GM23338 (cell line): ENCODE measurements at regions not wholly inside any gene's neighbourhood (a gene's known extent, or its start where the extent isn't known, plus 50 kb on each side); places are given as distances from the start of the nearest gene placed in this dataset.

Experiments
- ATAC-seq: fragments of 200-7000 bp; cut with Tn5 transposase; 3 replicates; pipeline ENCODE4 v1.9.1; 2020
- DNase-seq: peaks from one replicate; pipeline ENCODE4 v3.0.0-alpha.2; 2015; ENCODE audit warnings: low spot score
- H2AFZ ChIP-seq: fragments of 200-600 bp; sonication (generic); 2 replicates; pipeline ENCODE4 v1.8.0; 2016; ENCODE audit warnings: antibody characterized with exemption, mild to moderate bottlenecking, moderate library complexity
- H3F3A ChIP-seq: fragments of 200-600 bp; sonication (generic); replicated peaks from 2 replicates; pipeline ENCODE4 v1.8.0; 2017; ENCODE audit warnings: antibody characterized with exemption, mixed run types, low read depth
- H3K27ac ChIP-seq: fragments of 200-600 bp; sonication (generic); 2 replicates; pipeline ENCODE4 v1.6.1; 2016; ENCODE audit warnings: low read depth
- H3K27me3 ChIP-seq: fragments of 200-600 bp; sonication (generic); 2 replicates; pipeline ENCODE4 v1.8.0; 2016; ENCODE audit warnings: mild to moderate bottlenecking, mixed run types, moderate library complexity; ENCODE audit not compliant: insufficient read depth
- H3K36me3 ChIP-seq: fragments of 200-600 bp; sonication (generic); 2 replicates; pipeline ENCODE4 v1.8.0; 2016; ENCODE audit warnings: mild to moderate bottlenecking; ENCODE audit not compliant: insufficient read depth
- H3K4me1 ChIP-seq: fragments of 200-600 bp; sonication (generic); 2 replicates; pipeline ENCODE4 v1.8.0; 2016; ENCODE audit warnings: mild to moderate bottlenecking, moderate library complexity; ENCODE audit not compliant: insufficient read depth
- H3K4me2 ChIP-seq: fragments of 200-600 bp; sonication (generic); 2 replicates; pipeline ENCODE4 v1.7.1; 2017; ENCODE audit warnings: mixed run types
- H3K4me3 ChIP-seq: fragments of 200-600 bp; sonication (generic); 2 replicates; pipeline ENCODE4 v1.6.1; 2016; ENCODE audit warnings: mixed run types
- H3K79me2 ChIP-seq: fragments of 200-600 bp; sonication (generic); replicated peaks from 2 replicates; pipeline ENCODE4 v1.8.0; 2017; ENCODE audit warnings: mild to moderate bottlenecking; ENCODE audit not compliant: insufficient read depth
- H3K9me2 ChIP-seq: fragments of 200-600 bp; sonication (generic); 2 replicates; pipeline ENCODE4 v1.8.0; 2017; ENCODE audit not compliant: insufficient read depth
- H4K20me1 ChIP-seq: fragments of 200-600 bp; sonication (generic); replicated peaks from 2 replicates; pipeline ENCODE4 v1.8.0; 2017; ENCODE audit warnings: mild to moderate bottlenecking; ENCODE audit not compliant: insufficient read depth
- H3K27ac Mint-ChIP-seq: 2 replicates; pipeline ENCODE4 v1.8.0; 2020; ENCODE audit warnings: inconsistent platforms, mild to moderate bottlenecking, moderate library complexity, mixed read lengths
- H3K27me3 Mint-ChIP-seq: 3 replicates; pipeline ENCODE4 v1.8.0; 2022; ENCODE audit warnings: low read depth, mild to moderate bottlenecking, moderate library complexity, mixed read lengths, inconsistent platforms; ENCODE audit not compliant: insufficient read depth, poor library complexity
- H3K36me3 Mint-ChIP-seq: 3 replicates; pipeline ENCODE4 v1.8.0; 2021; ENCODE audit warnings: low read depth, mild to moderate bottlenecking, inconsistent platforms, moderate library complexity, mixed read lengths
- H3K4me1 Mint-ChIP-seq: 3 replicates; pipeline ENCODE4 v1.8.0; 2020; ENCODE audit warnings: mild to moderate bottlenecking, inconsistent platforms, mixed read lengths
- H3K4me3 Mint-ChIP-seq: 3 replicates; pipeline ENCODE4 v1.8.0; 2021; ENCODE audit warnings: moderate library complexity, mild to moderate bottlenecking, inconsistent platforms, mixed read lengths
- H3K9me3 Mint-ChIP-seq: 3 replicates; pipeline ENCODE4 v1.8.0; 2020; ENCODE audit warnings: moderate library complexity, mild to moderate bottlenecking, inconsistent platforms, mixed read lengths
- JUNB ChIP-seq: IDR thresholded peaks from one replicate; pipeline ENCODE4 v1.6.1; 2016; ENCODE audit warnings: antibody characterized with exemption; ENCODE audit not compliant: unreplicated experiment
- STAT1 ChIP-seq: IDR thresholded peaks from one replicate; pipeline ENCODE4 v1.6.1; 2016; ENCODE audit warnings: antibody characterized with exemption; ENCODE audit not compliant: unreplicated experiment
- ZNF331 ChIP-seq: fragments of 250-450 bp; sonication (Bioruptor Pico); IDR thresholded peaks from 2 replicates; pipeline ENCODE4 v1.5.0; 2020; ENCODE audit warnings: low read depth, mild to moderate bottlenecking, moderate library complexity
- TF ChIP-seq, protein P1 (sequence below): fragments of 250-450 bp; sonication (Bioruptor Pico); IDR thresholded peaks from 2 replicates; pipeline ENCODE4 v1.5.0; 2020; ENCODE audit warnings: mild to moderate bottlenecking, moderate library complexity
- TF ChIP-seq, protein P2 (sequence below): IDR thresholded peaks from 2 replicates; pipeline ENCODE4 v1.6.1; 2016; ENCODE audit warnings: antibody characterized with exemption
- TF ChIP-seq, protein P3 (sequence below), 2 experiments: fragments of 200-600 bp in 1 of 2; sonication (generic) in 1 of 2; conservative IDR thresholded peaks; 2 replicates each; pipeline versions ENCODE4 v1.5.1 to v1.6.1; 2016 to 2017; ENCODE audit warnings: antibody characterized with exemption in 2 of 2, low read depth in 2 of 2, mild to moderate bottlenecking in 2 of 2, moderate library complexity in 1 of 2

GRCh38 chr13:20351281-20352022, 119.3 kb upstream of the GJB6 start:
- H2AFZ ChIP-seq, result no peak overlapping the region
- H3K27me3 ChIP-seq, result no peaks in the 10 kb centered on the region
- Mint-ChIP-seq H3K27ac (no peak overlapping the region), H3K4me3 (no peak overlapping the region), H3K27me3 (peaks cover 6% of the 10 kb centered on the region), H3K9me3 (no peaks in the 10 kb centered on the region), H3K4me1 (peaks cover 13% of the 10 kb centered on the region), H3K36me3 (no peaks in the 10 kb centered on the region)
- H3K4me2 ChIP-seq, result no peak overlapping the region
- ATAC-seq, result no peak
- no peaks in the 10 kb centered on the region for H3K4me1 ChIP-seq
- no peak for DNase-seq
- no peak overlapping the region for H3K27ac ChIP-seq
- H3K4me3 ChIP-seq, result no peak overlapping the region
- H3K36me3 ChIP-seq, result no peaks in the 10 kb centered on the region
- H3K79me2 ChIP-seq, result no peaks in the 10 kb centered on the region
- TF ChIP-seq, protein P1, sequence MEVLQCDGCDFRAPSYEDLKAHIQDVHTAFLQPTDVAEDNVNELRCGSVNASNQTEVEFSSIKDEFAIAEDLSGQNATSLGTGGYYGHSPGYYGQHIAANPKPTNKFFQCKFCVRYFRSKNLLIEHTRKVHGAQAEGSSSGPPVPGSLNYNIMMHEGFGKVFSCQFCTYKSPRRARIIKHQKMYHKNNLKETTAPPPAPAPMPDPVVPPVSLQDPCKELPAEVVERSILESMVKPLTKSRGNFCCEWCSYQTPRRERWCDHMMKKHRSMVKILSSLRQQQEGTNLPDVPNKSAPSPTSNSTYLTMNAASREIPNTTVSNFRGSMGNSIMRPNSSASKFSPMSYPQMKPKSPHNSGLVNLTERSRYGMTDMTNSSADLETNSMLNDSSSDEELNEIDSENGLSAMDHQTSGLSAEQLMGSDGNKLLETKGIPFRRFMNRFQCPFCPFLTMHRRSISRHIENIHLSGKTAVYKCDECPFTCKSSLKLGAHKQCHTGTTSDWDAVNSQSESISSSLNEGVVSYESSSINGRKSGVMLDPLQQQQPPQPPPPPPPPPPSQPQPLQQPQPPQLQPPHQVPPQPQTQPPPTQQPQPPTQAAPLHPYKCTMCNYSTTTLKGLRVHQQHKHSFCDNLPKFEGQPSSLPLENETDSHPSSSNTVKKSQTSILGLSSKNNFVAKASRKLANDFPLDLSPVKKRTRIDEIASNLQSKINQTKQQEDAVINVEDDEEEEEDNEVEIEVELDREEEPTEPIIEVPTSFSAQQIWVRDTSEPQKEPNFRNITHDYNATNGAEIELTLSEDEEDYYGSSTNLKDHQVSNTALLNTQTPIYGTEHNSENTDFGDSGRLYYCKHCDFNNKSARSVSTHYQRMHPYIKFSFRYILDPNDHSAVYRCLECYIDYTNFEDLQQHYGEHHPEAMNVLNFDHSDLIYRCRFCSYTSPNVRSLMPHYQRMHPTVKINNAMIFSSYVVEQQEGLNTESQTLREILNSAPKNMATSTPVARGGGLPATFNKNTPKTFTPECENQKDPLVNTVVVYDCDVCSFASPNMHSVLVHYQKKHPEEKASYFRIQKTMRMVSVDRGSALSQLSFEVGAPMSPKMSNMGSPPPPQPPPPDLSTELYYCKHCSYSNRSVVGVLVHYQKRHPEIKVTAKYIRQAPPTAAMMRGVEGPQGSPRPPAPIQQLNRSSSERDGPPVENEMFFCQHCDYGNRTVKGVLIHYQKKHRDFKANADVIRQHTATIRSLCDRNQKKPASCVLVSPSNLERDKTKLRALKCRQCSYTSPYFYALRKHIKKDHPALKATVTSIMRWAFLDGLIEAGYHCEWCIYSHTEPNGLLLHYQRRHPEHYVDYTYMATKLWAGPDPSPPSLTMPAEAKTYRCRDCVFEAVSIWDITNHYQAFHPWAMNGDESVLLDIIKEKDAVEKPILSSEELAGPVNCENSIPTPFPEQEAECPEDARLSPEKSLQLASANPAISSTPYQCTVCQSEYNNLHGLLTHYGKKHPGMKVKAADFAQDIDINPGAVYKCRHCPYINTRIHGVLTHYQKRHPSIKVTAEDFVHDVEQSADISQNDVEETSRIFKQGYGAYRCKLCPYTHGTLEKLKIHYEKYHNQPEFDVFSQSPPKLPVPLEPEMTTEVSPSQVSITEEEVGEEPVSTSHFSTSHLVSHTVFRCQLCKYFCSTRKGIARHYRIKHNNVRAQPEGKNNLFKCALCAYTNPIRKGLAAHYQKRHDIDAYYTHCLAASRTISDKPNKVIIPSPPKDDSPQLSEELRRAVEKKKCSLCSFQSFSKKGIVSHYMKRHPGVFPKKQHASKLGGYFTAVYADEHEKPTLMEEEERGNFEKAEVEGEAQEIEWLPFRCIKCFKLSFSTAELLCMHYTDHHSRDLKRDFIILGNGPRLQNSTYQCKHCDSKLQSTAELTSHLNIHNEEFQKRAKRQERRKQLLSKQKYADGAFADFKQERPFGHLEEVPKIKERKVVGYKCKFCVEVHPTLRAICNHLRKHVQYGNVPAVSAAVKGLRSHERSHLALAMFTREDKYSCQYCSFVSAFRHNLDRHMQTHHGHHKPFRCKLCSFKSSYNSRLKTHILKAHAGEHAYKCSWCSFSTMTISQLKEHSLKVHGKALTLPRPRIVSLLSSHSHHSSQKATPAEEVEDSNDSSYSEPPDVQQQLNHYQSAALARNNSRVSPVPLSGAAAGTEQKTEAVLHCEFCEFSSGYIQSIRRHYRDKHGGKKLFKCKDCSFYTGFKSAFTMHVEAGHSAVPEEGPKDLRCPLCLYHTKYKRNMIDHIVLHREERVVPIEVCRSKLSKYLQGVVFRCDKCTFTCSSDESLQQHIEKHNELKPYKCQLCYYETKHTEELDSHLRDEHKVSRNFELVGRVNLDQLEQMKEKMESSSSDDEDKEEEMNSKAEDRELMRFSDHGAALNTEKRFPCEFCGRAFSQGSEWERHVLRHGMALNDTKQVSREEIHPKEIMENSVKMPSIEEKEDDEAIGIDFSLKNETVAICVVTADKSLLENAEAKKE (CRISPR knock-in tag), result no peak
- TF ChIP-seq, protein P2, sequence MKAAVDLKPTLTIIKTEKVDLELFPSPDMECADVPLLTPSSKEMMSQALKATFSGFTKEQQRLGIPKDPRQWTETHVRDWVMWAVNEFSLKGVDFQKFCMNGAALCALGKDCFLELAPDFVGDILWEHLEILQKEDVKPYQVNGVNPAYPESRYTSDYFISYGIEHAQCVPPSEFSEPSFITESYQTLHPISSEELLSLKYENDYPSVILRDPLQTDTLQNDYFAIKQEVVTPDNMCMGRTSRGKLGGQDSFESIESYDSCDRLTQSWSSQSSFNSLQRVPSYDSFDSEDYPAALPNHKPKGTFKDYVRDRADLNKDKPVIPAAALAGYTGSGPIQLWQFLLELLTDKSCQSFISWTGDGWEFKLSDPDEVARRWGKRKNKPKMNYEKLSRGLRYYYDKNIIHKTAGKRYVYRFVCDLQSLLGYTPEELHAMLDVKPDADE, result no peak
- TF ChIP-seq ZNF331, result no peak
- no peak for TF ChIP-seq JUNB
- H3F3A ChIP-seq, result no peaks in the 10 kb centered on the region
- no peaks in the 10 kb centered on the region for H3K9me2 ChIP-seq
- no peaks in the 10 kb centered on the region for H4K20me1 ChIP-seq

- Histone ChIP-seq H3F3A (no peaks in the 10 kb centered on the region), H3K36me3 (no peaks in the 10 kb centered on the region), H3K4me3 (no peak overlapping the region), H3K79me2 (no peaks in the 10 kb centered on the region), H3K9me2 (no peaks in the 10 kb centered on the region), H4K20me1 (no peaks in the 10 kb centered on the region), H3K27ac (no peak overlapping the region), H3K4me1 (no peaks in the 10 kb centered on the region), H3K4me2 (no peak overlapping the region), H2AFZ (no peak overlapping the region), H3K27me3 (no peaks in the 10 kb centered on the region)
- no peak for DNase-seq
- Mint-ChIP-seq H3K27me3 (peaks cover 6% of the 10 kb centered on the region), H3K36me3 (no peaks in the 10 kb centered on the region), H3K4me1 (peaks cover 13% of the 10 kb centered on the region), H3K9me3 (no peaks in the 10 kb centered on the region), H3K4me3 (no peak overlapping the region), H3K27ac (no peak overlapping the region)
- TF ChIP-seq ZNF331 (no peak), STAT1 (no peak)
- TF ChIP-seq, protein P3, sequence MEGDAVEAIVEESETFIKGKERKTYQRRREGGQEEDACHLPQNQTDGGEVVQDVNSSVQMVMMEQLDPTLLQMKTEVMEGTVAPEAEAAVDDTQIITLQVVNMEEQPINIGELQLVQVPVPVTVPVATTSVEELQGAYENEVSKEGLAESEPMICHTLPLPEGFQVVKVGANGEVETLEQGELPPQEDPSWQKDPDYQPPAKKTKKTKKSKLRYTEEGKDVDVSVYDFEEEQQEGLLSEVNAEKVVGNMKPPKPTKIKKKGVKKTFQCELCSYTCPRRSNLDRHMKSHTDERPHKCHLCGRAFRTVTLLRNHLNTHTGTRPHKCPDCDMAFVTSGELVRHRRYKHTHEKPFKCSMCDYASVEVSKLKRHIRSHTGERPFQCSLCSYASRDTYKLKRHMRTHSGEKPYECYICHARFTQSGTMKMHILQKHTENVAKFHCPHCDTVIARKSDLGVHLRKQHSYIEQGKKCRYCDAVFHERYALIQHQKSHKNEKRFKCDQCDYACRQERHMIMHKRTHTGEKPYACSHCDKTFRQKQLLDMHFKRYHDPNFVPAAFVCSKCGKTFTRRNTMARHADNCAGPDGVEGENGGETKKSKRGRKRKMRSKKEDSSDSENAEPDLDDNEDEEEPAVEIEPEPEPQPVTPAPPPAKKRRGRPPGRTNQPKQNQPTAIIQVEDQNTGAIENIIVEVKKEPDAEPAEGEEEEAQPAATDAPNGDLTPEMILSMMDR (conservative IDR thresholded peaks at IDR 0.05; ENCODE audit: low read depth in 2 of 2), result no peak
- peak; percentile 26; the same call in 1 of the 3 replicates for ATAC-seq
Measured at GRCh38 chr13:20350819-20351218, 118.7 kb upstream of the GJB6 start.
